ENCODE measurements at regions not wholly inside any gene's neighbourhood (a gene's known extent, or its start where the extent isn't known, plus 50 kb on each side); places are given as distances from the start of the nearest gene placed in this dataset.

DNA sequence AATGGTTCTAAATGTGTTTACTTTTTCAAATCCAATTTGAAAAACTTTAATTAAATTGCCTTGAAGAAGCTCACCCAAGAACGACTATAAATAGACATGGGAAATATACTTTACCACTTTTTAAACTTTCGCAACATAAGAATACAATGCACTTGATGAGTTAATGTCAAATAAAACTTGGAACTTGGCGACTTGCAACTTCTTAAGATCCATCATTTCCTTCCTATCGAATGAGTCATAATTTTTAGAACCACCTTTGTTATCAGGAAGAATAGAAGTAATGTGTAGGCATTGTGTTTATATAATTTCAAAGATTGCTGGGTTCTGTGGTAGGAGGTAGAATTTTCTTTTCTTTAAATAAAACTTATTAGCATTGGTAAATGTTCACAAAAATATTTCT is 1417.4 kb upstream of the FLRT2 start:
- no peak overlapping the region for H3K27ac Mint-ChIP-seq
- CTCF ChIA-PET, result no interaction called here
- H3K27me3 Mint-ChIP-seq, result no peaks in the 10 kb centered on the region

DNA sequence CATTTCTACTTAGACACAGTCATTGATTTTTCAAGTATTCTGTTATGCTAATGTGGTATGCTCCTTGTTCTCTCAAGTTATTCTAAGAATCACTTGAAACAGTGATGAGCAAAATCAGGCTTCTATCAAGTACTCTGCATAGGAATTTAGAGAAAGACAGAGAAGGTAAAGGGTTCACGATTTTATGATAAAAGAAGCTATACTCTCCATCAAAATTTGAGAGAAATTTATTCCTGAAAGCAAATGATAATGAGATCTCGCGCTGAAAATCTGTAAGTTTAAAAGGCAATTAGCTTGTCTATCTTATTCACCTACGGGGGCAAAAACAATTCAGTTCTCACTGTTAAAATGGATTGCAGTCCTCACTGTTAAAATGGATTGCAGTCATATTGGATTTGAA is 1404.3 kb upstream of the FLRT2 start:
- DNase-seq, result no peak
- ChIA-PET POLR2A (no interaction called here), CTCF (no interaction called here)
- no peaks in the 10 kb centered on the region for H3K4me1 Mint-ChIP-seq
- H3K27me3 Mint-ChIP-seq, result no peaks in the 10 kb centered on the region
- H3K27ac Mint-ChIP-seq, result no peak overlapping the region
- H3K36me3 Mint-ChIP-seq, result no peaks in the 10 kb centered on the region
- Histone ChIP-seq H3K4me3 (ENCODE audit: control insufficient read depth in 1 of 2, extremely low read depth in 1 of 2, low read length in 1 of 2) (no peak overlapping the region), H3K9me3 (no peaks in the 10 kb centered on the region), H3K36me3 (ENCODE audit: control insufficient read depth in 2 of 2, extremely low read depth in 1 of 2, insufficient read depth in 1 of 2, low read length in 1 of 2) (no peaks in the 10 kb centered on the region), H3K4me1 (ENCODE audit: control insufficient read depth in 1 of 2, extremely low read depth in 1 of 2, insufficient read depth in 2 of 2, low read length in 2 of 2) (no peaks in the 10 kb centered on the region), H3K27ac (ENCODE audit: low read length) (no peak overlapping the region), H3K27me3 (replicated peaks in 1 of 2; ENCODE audit: control insufficient read depth in 2 of 2, extremely low read depth in 1 of 2, insufficient read depth in 2 of 2, low read length in 1 of 2) (no peaks in the 10 kb centered on the region)
- no peak overlapping the region for H3K4me3 Mint-ChIP-seq
- peaks cover 3 to 7% (median 5%) of the 10 kb centered on the region in 3 donors for H3K9me3 Mint-ChIP-seq
- ATAC-seq (replicated peaks in 1 of 4), result no peak
- WGBS (ENCODE audit: insufficient coverage), result no CpG with 5 or more reads among the region's 4 CpGs

More for the DNA sequence above, 1417.4 kb upstream of the FLRT2 start:
- no peaks in the 10 kb centered on the region for H3K4me1 ChIP-seq (ENCODE audit: control insufficient read depth in 1 of 2, extremely low read depth in 1 of 2, insufficient read depth in 2 of 2, low read length in 2 of 2)
- no peaks in the 10 kb centered on the region for H3K9me3 ChIP-seq
- Mint-ChIP-seq H3K36me3 (no peaks in the 10 kb centered on the region), H3K4me1 (no peaks in the 10 kb centered on the region), H3K4me3 (no peak overlapping the region), H3K9me3 (peaks cover 6 to 19% (median 9%) of the 10 kb centered on the region in 3 donors)
- ATAC-seq (replicated peaks in 1 of 4), result no peak
- no peak overlapping the region for H3K27ac ChIP-seq (ENCODE audit: low read length)
- H3K4me3 ChIP-seq (ENCODE audit: control insufficient read depth in 1 of 2, extremely low read depth in 1 of 2, low read length in 1 of 2), result no peak overlapping the region
- H3K27me3 ChIP-seq (replicated peaks in 1 of 2; ENCODE audit: control insufficient read depth in 2 of 2, extremely low read depth in 1 of 2, insufficient read depth in 2 of 2, low read length in 1 of 2), result no peaks in the 10 kb centered on the region
- DNase-seq, result no peak
- POLR2A ChIA-PET, result no interaction called here
- no CpG with 5 or more reads among the region's 4 CpGs for WGBS (ENCODE audit: insufficient coverage)
- no peaks in the 10 kb centered on the region for H3K36me3 ChIP-seq (ENCODE audit: control insufficient read depth in 2 of 2, extremely low read depth in 1 of 2, insufficient read depth in 1 of 2, low read length in 1 of 2)

DNA sequence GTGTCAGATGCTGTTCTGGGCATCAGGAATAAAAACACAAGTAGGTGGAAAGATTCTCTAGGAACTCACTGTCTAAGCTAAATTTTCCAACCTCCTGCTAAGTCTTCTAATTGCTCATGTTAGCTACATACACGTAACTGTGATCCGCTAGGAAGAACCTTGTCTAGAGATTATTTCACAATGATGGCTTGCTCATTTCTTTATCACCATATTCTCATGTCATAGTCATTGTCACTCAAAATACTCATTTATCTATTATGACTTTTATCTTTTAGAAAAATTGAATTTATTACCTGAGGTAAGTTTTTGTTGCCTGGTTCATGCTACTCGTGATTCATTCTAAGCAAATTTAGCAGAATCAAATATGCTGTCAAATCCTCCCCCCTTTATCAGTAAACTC is 1402.4 kb upstream of the FLRT2 start:
- WGBS (ENCODE audit: insufficient coverage), result no CpG with 5 or more reads among the region's 3 CpGs
- ATAC-seq (replicated peaks in 1 of 4) (no peak), DNase-seq (no peak)
- Histone ChIP-seq H3K4me1 (ENCODE audit: control insufficient read depth in 1 of 2, extremely low read depth in 1 of 2, insufficient read depth in 2 of 2, low read length in 2 of 2) (no peaks in the 10 kb centered on the region), H3K4me3 (ENCODE audit: control insufficient read depth in 1 of 2, extremely low read depth in 1 of 2, low read length in 1 of 2) (no peak overlapping the region), H3K27me3 (replicated peaks in 1 of 2; ENCODE audit: control insufficient read depth in 2 of 2, extremely low read depth in 1 of 2, insufficient read depth in 2 of 2, low read length in 1 of 2) (no peaks in the 10 kb centered on the region), H3K27ac (ENCODE audit: low read length) (no peak overlapping the region), H3K36me3 (ENCODE audit: control insufficient read depth in 2 of 2, extremely low read depth in 1 of 2, insufficient read depth in 1 of 2, low read length in 1 of 2) (no peaks in the 10 kb centered on the region), H3K9me3 (no peaks in the 10 kb centered on the region)
- H3K4me1 Mint-ChIP-seq, result no peaks in the 10 kb centered on the region
- ChIA-PET CTCF (no interaction called here), POLR2A (no interaction called here)
- H3K27me3 Mint-ChIP-seq, result no peaks in the 10 kb centered on the region
- no peak overlapping the region for H3K4me3 Mint-ChIP-seq
- no peaks in the 10 kb centered on the region for H3K36me3 Mint-ChIP-seq
- no peak overlapping the region for H3K27ac Mint-ChIP-seq
- peaks cover 8 to 13% (median 9%) of the 10 kb centered on the region in 3 donors for H3K9me3 Mint-ChIP-seq

DNA sequence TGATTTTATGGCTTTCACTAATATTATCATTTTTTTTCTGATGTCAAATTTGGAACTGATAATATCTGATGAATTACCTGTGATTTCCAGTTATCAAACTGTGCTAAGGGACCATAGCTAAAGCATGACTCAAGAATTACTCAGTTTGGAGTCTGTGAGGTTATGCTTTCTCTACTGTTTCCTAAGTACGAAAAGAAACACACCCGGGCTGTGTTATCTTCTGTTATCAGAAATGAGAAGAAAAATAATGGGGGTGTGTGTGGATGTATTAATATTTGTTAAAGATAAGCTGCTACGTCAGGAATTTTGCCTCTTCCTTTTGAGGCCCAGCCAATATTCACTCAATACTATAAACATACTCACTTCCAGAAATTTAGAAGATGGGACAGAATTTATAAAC is 1401.9 kb upstream of the FLRT2 start:
- H3K36me3 ChIP-seq (ENCODE audit: control insufficient read depth in 2 of 2, extremely low read depth in 1 of 2, insufficient read depth in 1 of 2, low read length in 1 of 2), result no peaks in the 10 kb centered on the region
- no peak overlapping the region for H3K27ac Mint-ChIP-seq
- WGBS (ENCODE audit: insufficient coverage), result no CpG with 5 or more reads among the region's 3 CpGs
- no peak overlapping the region for H3K27ac ChIP-seq (ENCODE audit: low read length)
- peaks cover 8 to 13% (median 9%) of the 10 kb centered on the region in 3 donors for H3K9me3 Mint-ChIP-seq
- POLR2A ChIA-PET, result no interaction called here
- ATAC-seq (replicated peaks in 1 of 4), result no peak
- no peaks in the 10 kb centered on the region for H3K9me3 ChIP-seq
- no peaks in the 10 kb centered on the region for H3K27me3 Mint-ChIP-seq
- no peaks in the 10 kb centered on the region for H3K27me3 ChIP-seq (replicated peaks in 1 of 2; ENCODE audit: control insufficient read depth in 2 of 2, extremely low read depth in 1 of 2, insufficient read depth in 2 of 2, low read length in 1 of 2)
- no peaks in the 10 kb centered on the region for H3K4me1 Mint-ChIP-seq
- no peaks in the 10 kb centered on the region for H3K4me1 ChIP-seq (ENCODE audit: control insufficient read depth in 1 of 2, extremely low read depth in 1 of 2, insufficient read depth in 2 of 2, low read length in 2 of 2)
- no peak for DNase-seq
- H3K4me3 Mint-ChIP-seq, result no peak overlapping the region
- CTCF ChIA-PET, result no interaction called here
- no peaks in the 10 kb centered on the region for H3K36me3 Mint-ChIP-seq
- H3K4me3 ChIP-seq (ENCODE audit: control insufficient read depth in 1 of 2, extremely low read depth in 1 of 2, low read length in 1 of 2), result no peak overlapping the region

DNA sequence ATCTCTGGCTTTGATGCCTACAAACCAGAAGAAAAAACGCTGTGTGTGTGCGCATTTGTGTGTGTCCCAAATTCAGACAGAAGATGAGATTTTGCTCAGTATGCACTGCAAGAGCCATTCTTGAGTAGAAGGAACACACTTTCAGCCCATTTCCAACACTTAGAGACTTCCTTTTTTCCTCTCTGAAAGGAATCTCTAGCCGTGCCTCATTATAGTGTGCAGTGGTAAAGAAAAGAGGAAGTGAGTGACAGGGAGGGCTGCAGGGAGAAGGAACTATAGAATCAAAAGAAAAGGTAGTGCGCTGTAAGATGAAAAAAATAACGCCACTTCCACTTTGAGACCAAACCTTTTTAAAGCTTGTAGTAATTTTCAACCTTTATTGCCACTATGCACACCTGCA is 1400.9 kb upstream of the FLRT2 start:
- no peaks in the 10 kb centered on the region for H3K36me3 Mint-ChIP-seq
- H3K27ac Mint-ChIP-seq, result no peak overlapping the region
- Histone ChIP-seq H3K27ac (ENCODE audit: low read length) (no peak overlapping the region), H3K4me3 (ENCODE audit: control insufficient read depth in 1 of 2, extremely low read depth in 1 of 2, low read length in 1 of 2) (no peak overlapping the region), H3K9me3 (no peaks in the 10 kb centered on the region), H3K4me1 (ENCODE audit: control insufficient read depth in 1 of 2, extremely low read depth in 1 of 2, insufficient read depth in 2 of 2, low read length in 2 of 2) (no peaks in the 10 kb centered on the region), H3K36me3 (ENCODE audit: control insufficient read depth in 2 of 2, extremely low read depth in 1 of 2, insufficient read depth in 1 of 2, low read length in 1 of 2) (no peaks in the 10 kb centered on the region), H3K27me3 (replicated peaks in 1 of 2; ENCODE audit: control insufficient read depth in 2 of 2, extremely low read depth in 1 of 2, insufficient read depth in 2 of 2, low read length in 1 of 2) (no peaks in the 10 kb centered on the region)
- ATAC-seq (replicated peaks in 1 of 4), result no peak
- CTCF ChIA-PET, result no interaction called here
- no CpG with 5 or more reads among the region's 5 CpGs for WGBS (ENCODE audit: insufficient coverage)
- no peaks in the 10 kb centered on the region for H3K27me3 Mint-ChIP-seq
- peaks cover 8 to 18% (median 13%) of the 10 kb centered on the region in 3 donors for H3K9me3 Mint-ChIP-seq
- DNase-seq, result no peak
- H3K4me3 Mint-ChIP-seq, result no peak overlapping the region
- no peaks in the 10 kb centered on the region for H3K4me1 Mint-ChIP-seq
- POLR2A ChIA-PET, result no interaction called here

DNA sequence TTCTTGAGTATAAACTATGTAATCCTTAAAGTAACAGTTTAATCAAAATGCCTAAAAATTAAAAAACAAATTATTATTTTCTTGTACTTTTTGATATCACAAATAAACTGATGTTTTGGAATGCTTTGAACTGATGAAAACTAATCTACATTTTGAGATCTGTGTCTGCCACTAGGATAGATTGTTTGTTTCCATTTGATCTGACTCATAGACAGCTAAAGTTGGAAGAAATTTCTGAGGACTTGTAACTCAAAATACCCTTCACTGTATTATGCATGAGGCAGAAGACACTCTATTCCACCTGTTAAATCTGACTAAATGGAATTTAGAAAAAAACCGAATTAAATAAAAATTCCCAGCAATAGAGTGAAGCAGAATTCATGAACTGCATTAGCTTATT is 1400.0 kb upstream of the FLRT2 start:
- Histone ChIP-seq H3K36me3 (ENCODE audit: control insufficient read depth in 2 of 2, extremely low read depth in 1 of 2, insufficient read depth in 1 of 2, low read length in 1 of 2) (no peaks in the 10 kb centered on the region), H3K4me1 (ENCODE audit: control insufficient read depth in 1 of 2, extremely low read depth in 1 of 2, insufficient read depth in 2 of 2, low read length in 2 of 2) (no peaks in the 10 kb centered on the region), H3K27ac (ENCODE audit: low read length) (no peak overlapping the region), H3K27me3 (replicated peaks in 1 of 2; ENCODE audit: control insufficient read depth in 2 of 2, extremely low read depth in 1 of 2, insufficient read depth in 2 of 2, low read length in 1 of 2) (no peaks in the 10 kb centered on the region), H3K9me3 (no peaks in the 10 kb centered on the region), H3K4me3 (ENCODE audit: control insufficient read depth in 1 of 2, extremely low read depth in 1 of 2, low read length in 1 of 2) (no peak overlapping the region)
- Mint-ChIP-seq H3K36me3 (no peaks in the 10 kb centered on the region), H3K9me3 (peaks cover 12 to 21% (median 13%) of the 10 kb centered on the region in 3 donors), H3K27ac (no peak overlapping the region), H3K27me3 (no peaks in the 10 kb centered on the region), H3K4me3 (no peak overlapping the region), H3K4me1 (no peaks in the 10 kb centered on the region)
- no peak for ATAC-seq (replicated peaks in 1 of 4)
- no CpG with 5 or more reads among the region's 1 CpG for WGBS (ENCODE audit: insufficient coverage)
- CTCF ChIA-PET, result no interaction called here
- POLR2A ChIA-PET, result no interaction called here
- no peak for DNase-seq

DNA sequence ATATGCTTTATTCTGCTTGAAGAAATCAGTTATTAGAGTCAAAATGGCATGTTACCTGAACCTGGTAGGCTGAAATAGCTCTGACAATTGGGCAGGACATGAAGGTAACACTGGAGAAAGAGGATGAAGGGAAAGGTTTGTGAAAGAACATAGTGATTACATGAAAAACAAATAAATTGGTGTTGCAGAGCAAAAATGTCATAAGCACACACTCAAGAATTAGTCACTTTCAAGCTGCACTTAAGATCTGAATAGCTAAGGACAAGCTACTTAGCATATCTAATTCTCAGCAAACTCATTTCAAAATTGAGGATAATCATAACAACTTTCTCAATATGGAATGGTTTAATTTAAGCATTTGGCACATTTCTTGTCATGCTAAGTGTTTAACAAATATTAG is 1398.0 kb upstream of the FLRT2 start:
- Mint-ChIP-seq H3K9me3 (peaks cover 17 to 26% (median 17%) of the 10 kb centered on the region in 3 donors), H3K27ac (no peak overlapping the region), H3K4me3 (no peak overlapping the region), H3K4me1 (no peaks in the 10 kb centered on the region), H3K36me3 (no peaks in the 10 kb centered on the region), H3K27me3 (no peaks in the 10 kb centered on the region)
- H3K27ac ChIP-seq (ENCODE audit: low read length), result no peak overlapping the region
- no peaks in the 10 kb centered on the region for H3K36me3 ChIP-seq (ENCODE audit: control insufficient read depth in 2 of 2, extremely low read depth in 1 of 2, insufficient read depth in 1 of 2, low read length in 1 of 2)
- H3K9me3 ChIP-seq, result no peaks in the 10 kb centered on the region
- no peak overlapping the region for H3K4me3 ChIP-seq (ENCODE audit: control insufficient read depth in 1 of 2, extremely low read depth in 1 of 2, low read length in 1 of 2)
- ATAC-seq (replicated peaks in 1 of 4), result no peak
- ChIA-PET CTCF (no interaction called here), POLR2A (no interaction called here)
- H3K4me1 ChIP-seq (ENCODE audit: control insufficient read depth in 1 of 2, extremely low read depth in 1 of 2, insufficient read depth in 2 of 2, low read length in 2 of 2), result no peaks in the 10 kb centered on the region
- no peaks in the 10 kb centered on the region for H3K27me3 ChIP-seq (replicated peaks in 1 of 2; ENCODE audit: control insufficient read depth in 2 of 2, extremely low read depth in 1 of 2, insufficient read depth in 2 of 2, low read length in 1 of 2)
- no peak for DNase-seq
